GM12874 (cell line): ENCODE measurements at regions not wholly inside any gene's neighbourhood (a gene's known extent, or its start where the extent isn't known, plus 50 kb on each side); places are given as distances from the start of the nearest gene placed in this dataset.

Source experiments
- CTCF ChIP-seq: IDR thresholded peaks from 2 replicates; pipeline ENCODE4 v1.5.1; 2011; ENCODE audit warnings: low read depth, mild to moderate bottlenecking, control low read depth, low read length, moderate library complexity; ENCODE audit not compliant: insufficient read depth

- TF ChIP-seq CTCF = no peak
These were observed 188.4 kb downstream of the PPP1R3A start for GRCh38 chr7:113730309-113730955.

- TF ChIP-seq CTCF = no peak
These were observed 191.3 kb downstream of the PPP1R3A start for GRCh38 chr7:113727486-113727885.

- TF ChIP-seq CTCF = no peak
These were observed 196.8 kb downstream of the PPP1R3A start for GRCh38 chr7:113722006-113722405.

- TF ChIP-seq CTCF = no peak
These were observed 201.1 kb downstream of the PPP1R3A start for GRCh38 chr7:113717739-113718138.

GRCh38 chr7:113715981-113716856 lies 202.6 kb downstream of the PPP1R3A start:
- TF ChIP-seq CTCF = no peak

- no peak for TF ChIP-seq CTCF
These were observed 203.5 kb downstream of the PPP1R3A start for GRCh38 chr7:113715262-113715661.

- peak; percentile 84 for TF ChIP-seq CTCF
These were observed 208.3 kb downstream of the PPP1R3A start for GRCh38 chr7:113710310-113711096.
